Karpas-422 (cell line): ENCODE measurements at regions not wholly inside any gene's neighbourhood (a gene's known extent, or its start where the extent isn't known, plus 50 kb on each side); places are given as distances from the start of the nearest gene placed in this dataset.

Experiments used
- DNase-seq: peaks from one replicate; pipeline ENCODE4 v3.0.0-alpha.2; 2015
- H2AFZ ChIP-seq: fragments of 200-600 bp; sonication (generic); 2 replicates; pipeline ENCODE4 v1.6.1; 2014; ENCODE audit warnings: antibody characterized with exemption, low read length, mixed read lengths
- H3K27ac ChIP-seq: fragments of 200-600 bp; sonication (generic); 2 replicates; pipeline ENCODE4 v1.5.1; 2014; ENCODE audit warnings: mild to moderate bottlenecking, low read length, moderate library complexity
- H3K27me3 ChIP-seq: fragments of 200-600 bp; sonication (generic); 2 replicates; pipeline ENCODE4 v1.6.1; 2014; ENCODE audit warnings: low read length, mixed read lengths
- H3K36me3 ChIP-seq: fragments of 200-600 bp; sonication (generic); 2 replicates; pipeline ENCODE4 v1.6.1; 2014; ENCODE audit warnings: low read length, mixed read lengths; ENCODE audit not compliant: insufficient read depth
- H3K4me1 ChIP-seq: fragments of 200-600 bp; sonication (generic); 2 replicates; pipeline ENCODE4 v1.6.1; 2014; ENCODE audit warnings: mild to moderate bottlenecking, low read length, mixed read lengths
- H3K4me2 ChIP-seq: fragments of 200-600 bp; sonication (generic); 2 replicates; pipeline ENCODE4 v1.6.1; 2014; ENCODE audit warnings: low read length, low read depth, mild to moderate bottlenecking; ENCODE audit not compliant: poor library complexity, severe bottlenecking
- H3K4me3 ChIP-seq: fragments of 200-600 bp; sonication (generic); 2 replicates; pipeline ENCODE4 v1.5.1; 2014; ENCODE audit warnings: mild to moderate bottlenecking, antibody characterized with exemption, low read length, mixed read lengths
- H3K79me2 ChIP-seq: fragments of 200-600 bp; sonication (generic); 2 replicates; pipeline ENCODE4 v1.6.1; 2014; ENCODE audit warnings: mild to moderate bottlenecking, low read length, mixed read lengths
- H3K9ac ChIP-seq: fragments of 200-600 bp; sonication (generic); 2 replicates; pipeline ENCODE4 v1.6.0; 2014; ENCODE audit warnings: low read length
- H3K9me2 ChIP-seq: fragments of 200-600 bp; sonication (generic), shearing (Covaris generic); replicated peaks from 2 replicates; pipeline ENCODE4 v1.6.0; 2014; ENCODE audit warnings: mild to moderate bottlenecking, low read length, moderate library complexity; ENCODE audit not compliant: insufficient read depth
- H3K9me3 ChIP-seq: fragments of 300-700, 200-600 bp; sonication (generic); 2 replicates; pipeline ENCODE4 v1.6.1; 2014; ENCODE audit warnings: low read length, mixed read lengths
- H4K20me1 ChIP-seq: fragments of 200-600 bp; sonication (generic); 2 replicates; pipeline ENCODE4 v1.6.1; 2014; ENCODE audit warnings: mild to moderate bottlenecking, antibody characterized with exemption, low read length, low read depth; ENCODE audit not compliant: insufficient read depth

DNA sequence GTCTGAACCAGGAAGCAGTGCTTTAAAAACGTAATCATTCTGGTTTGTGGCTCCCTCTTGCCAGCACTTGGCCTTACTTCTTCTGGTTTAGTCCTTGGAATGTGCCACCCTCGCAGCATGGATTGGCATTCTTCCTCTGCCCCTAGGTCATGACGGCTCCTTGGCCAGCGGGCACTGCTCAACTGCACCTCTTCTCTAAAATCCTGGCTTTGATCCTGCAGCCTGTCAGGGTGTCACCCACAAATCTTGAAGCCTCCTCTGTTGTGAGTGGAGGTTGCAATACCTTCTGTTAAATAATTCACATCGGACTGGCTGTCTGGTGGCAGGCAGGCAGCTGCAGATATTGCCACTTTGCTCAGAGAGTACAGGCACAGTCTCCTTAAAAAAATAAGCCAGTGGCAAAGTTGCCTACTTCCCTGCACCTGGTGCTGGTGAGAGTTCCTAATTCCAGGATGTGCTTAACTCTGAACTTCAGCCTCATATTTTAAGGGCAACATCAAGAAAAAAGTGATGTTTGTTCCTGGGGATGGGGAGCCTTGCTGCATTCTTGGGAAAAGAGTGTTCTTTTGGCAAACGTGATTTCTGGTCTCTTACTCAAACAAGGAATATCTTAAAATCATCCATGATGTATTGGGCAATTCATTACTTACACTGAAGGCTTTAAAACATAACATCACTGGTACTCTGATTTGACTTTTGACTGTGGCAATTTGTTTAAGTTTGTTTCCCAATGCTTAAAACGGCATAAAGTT lies 179.8 kb downstream of the FOXA2 start:
- no peak overlapping the region for H3K9ac ChIP-seq
- no peaks in the 10 kb centered on the region for H3K27me3 ChIP-seq
- H3K79me2 ChIP-seq: no peaks in the 10 kb centered on the region
- DNase-seq: no peak
- H2AFZ ChIP-seq: no peak overlapping the region
- no peaks in the 10 kb centered on the region for H3K4me1 ChIP-seq
- no peak overlapping the region for H3K4me2 ChIP-seq
- H3K4me3 ChIP-seq: no peak overlapping the region
- no peaks in the 10 kb centered on the region for H4K20me1 ChIP-seq
- H3K9me2 ChIP-seq: no peaks in the 10 kb centered on the region
- H3K9me3 ChIP-seq: no peaks in the 10 kb centered on the region
- no peak overlapping the region for H3K27ac ChIP-seq
- no peaks in the 10 kb centered on the region for H3K36me3 ChIP-seq

DNA sequence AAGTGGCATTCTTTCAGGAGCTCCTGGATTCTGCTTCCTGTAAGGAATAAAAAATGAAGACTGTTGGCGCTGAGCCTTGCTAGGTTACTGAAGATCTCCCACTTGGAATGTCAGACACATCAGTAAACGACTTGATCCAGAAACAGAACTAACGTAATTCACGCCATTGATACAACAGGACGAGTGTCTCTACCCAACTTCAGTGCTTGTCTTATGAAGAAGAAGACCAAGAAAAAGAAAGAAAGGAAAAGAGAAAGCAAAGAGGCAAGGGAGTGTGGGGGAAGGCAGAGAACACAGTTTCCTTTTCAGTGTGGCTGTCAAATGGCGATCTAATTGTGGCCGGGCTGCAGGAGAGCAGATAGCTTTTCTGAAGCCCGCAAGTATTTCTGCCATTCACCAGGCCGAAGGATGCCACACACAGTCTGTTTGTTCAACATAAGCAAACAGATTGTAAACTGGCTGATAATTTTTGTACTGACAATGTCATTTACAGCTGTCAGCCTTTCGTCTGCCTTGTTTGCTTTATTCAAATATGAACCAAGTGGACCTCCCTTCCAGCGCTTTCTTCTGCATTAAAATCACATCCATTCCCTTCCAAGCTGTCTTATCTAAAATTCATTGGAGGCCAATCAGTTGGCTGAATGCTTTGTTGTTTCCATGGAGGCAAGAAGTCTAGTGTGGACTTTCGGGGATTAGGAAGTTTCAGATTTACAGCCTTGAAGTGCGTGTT lies 180.6 kb downstream of the FOXA2 start:
- no peaks in the 10 kb centered on the region for H3K4me1 ChIP-seq
- H3K4me2 ChIP-seq: no peak overlapping the region
- no peaks in the 10 kb centered on the region for H3K36me3 ChIP-seq
- H2AFZ ChIP-seq: no peak overlapping the region
- no peak overlapping the region for H3K27ac ChIP-seq
- H3K9me3 ChIP-seq: no peaks in the 10 kb centered on the region
- H3K27me3 ChIP-seq: no peaks in the 10 kb centered on the region
- H3K79me2 ChIP-seq: no peaks in the 10 kb centered on the region
- H3K9ac ChIP-seq: no peak overlapping the region
- no peaks in the 10 kb centered on the region for H4K20me1 ChIP-seq
- no peak overlapping the region for H3K4me3 ChIP-seq
- no peak for DNase-seq
- H3K9me2 ChIP-seq: no peaks in the 10 kb centered on the region

DNA sequence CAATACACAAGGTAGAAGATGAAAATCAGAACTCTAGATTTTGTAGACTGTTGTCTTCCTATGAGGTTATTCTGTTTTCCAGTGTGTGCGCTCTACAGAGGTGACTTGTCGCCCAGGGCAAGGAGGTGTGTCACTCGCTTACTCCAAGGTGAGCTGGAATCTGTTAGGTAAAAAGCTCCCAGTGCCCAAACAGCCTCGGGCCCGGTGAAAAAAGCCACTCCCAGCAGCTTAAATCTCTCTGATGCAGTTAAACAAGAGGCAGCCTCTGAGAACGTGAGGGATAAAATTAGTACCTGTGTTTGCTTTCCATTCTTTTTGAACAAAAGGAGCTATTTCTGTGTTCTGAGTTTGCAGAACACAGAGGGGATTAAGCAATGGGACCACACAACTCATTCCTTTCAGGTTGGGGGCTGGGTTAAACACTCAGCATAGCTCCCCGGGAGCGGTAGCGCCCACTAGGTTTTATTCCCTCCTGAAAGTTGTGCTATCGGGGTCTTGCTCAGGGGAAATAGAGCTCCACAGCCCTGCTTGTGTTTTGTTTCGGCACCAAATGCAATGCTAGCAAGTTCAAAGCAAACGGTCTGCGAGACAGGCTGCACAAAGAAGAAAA lies 181.2 kb downstream of the FOXA2 start:
- H3K9ac ChIP-seq: no peak overlapping the region
- H3K4me3 ChIP-seq: no peak overlapping the region
- H2AFZ ChIP-seq: no peak overlapping the region

DNA sequence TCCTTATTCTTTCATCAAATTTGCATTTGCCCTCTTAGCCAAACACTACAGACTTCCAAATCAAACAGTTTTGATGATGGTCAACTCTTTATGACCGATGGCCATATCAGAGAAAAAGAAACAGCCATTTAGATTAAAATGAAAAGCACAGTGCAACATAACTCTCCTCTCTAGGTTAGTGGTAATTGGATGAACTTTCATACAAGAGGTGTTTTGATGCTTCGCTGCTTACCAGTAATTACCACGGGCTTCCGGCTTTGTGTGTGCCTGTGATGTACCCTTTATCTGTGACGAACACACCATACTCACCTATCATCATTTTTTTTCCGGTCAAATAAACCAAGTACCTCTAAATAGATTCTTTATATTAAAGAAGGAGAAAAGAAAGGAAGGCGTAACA lies 181.8 kb downstream of the FOXA2 start:
- H3K4me1 ChIP-seq: no peaks in the 10 kb centered on the region
- H3K27ac ChIP-seq: no peak overlapping the region
- no peaks in the 10 kb centered on the region for H3K79me2 ChIP-seq
- no peaks in the 10 kb centered on the region for H3K9me3 ChIP-seq
- H3K4me3 ChIP-seq: no peak overlapping the region
- no peak overlapping the region for H3K9ac ChIP-seq
- H3K27me3 ChIP-seq: no peaks in the 10 kb centered on the region
- H2AFZ ChIP-seq: no peak overlapping the region
- no peak for DNase-seq
- H3K4me2 ChIP-seq: no peak overlapping the region
- no peaks in the 10 kb centered on the region for H3K36me3 ChIP-seq
- no peaks in the 10 kb centered on the region for H4K20me1 ChIP-seq
- H3K9me2 ChIP-seq: no peaks in the 10 kb centered on the region

More for the DNA sequence above, 181.2 kb downstream of the FOXA2 start:
- no peaks in the 10 kb centered on the region for H4K20me1 ChIP-seq
- no peaks in the 10 kb centered on the region for H3K9me3 ChIP-seq
- H3K27ac ChIP-seq: no peak overlapping the region
- H3K4me2 ChIP-seq: no peak overlapping the region
- no peaks in the 10 kb centered on the region for H3K4me1 ChIP-seq
- no peaks in the 10 kb centered on the region for H3K9me2 ChIP-seq
- H3K79me2 ChIP-seq: no peaks in the 10 kb centered on the region
- no peaks in the 10 kb centered on the region for H3K27me3 ChIP-seq
- no peak for DNase-seq
- no peaks in the 10 kb centered on the region for H3K36me3 ChIP-seq

DNA sequence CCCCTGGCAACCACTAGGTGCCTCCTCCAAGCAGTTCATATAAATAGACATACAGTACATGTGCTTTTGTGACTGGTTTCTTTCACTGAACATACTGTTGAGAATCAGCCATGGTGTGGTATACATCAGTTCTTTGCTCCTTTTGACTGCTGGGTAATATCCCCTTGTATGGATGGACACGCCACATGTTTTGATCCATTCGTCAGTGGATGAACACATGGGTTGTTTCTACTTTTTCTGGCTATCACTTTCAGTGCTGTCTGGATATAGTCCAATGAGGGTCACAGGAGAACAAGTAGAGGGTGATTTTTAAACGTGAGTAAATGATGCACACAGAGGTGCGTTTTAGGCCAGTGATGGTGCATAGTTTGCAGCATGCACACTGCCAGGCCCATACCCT lies 183.9 kb downstream of the FOXA2 start:
- Histone ChIP-seq H3K79me2 (no peaks in the 10 kb centered on the region), H3K4me2 (no peak overlapping the region), H2AFZ (no peak overlapping the region), H3K4me3 (no peak overlapping the region), H3K9me3 (no peaks in the 10 kb centered on the region), H3K27me3 (no peaks in the 10 kb centered on the region), H3K4me1 (no peaks in the 10 kb centered on the region), H3K9me2 (no peaks in the 10 kb centered on the region), H4K20me1 (no peaks in the 10 kb centered on the region), H3K27ac (no peak overlapping the region), H3K36me3 (no peaks in the 10 kb centered on the region), H3K9ac (no peak overlapping the region)
- DNase-seq: no peak

DNA sequence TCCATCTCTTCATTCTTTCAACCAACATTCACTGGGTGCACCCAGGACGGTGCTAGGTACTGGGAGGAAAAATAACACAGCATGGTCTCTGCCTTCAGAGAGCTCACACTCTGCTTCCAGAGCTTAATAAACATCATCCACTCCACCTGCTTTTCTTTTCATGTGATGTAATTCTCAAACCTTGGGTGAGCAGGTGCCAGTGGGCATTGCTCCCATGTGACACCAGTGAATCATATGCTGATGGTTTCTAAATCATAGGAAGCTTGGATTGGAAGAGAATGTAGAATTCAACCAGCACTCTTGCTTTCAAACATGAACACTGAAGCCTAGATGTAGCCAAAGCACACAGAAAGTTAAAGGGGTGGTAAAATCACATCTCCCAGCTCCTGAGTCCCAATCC lies 189.8 kb downstream of the FOXA2 start:
- H3K9ac ChIP-seq: no peak overlapping the region
- H3K79me2 ChIP-seq: no peaks in the 10 kb centered on the region
- H3K27ac ChIP-seq: no peak overlapping the region
- no peaks in the 10 kb centered on the region for H3K36me3 ChIP-seq
- no peak for DNase-seq
- H3K4me1 ChIP-seq: no peaks in the 10 kb centered on the region
- H3K4me3 ChIP-seq: no peak overlapping the region
- no peaks in the 10 kb centered on the region for H4K20me1 ChIP-seq
- H3K27me3 ChIP-seq: no peaks in the 10 kb centered on the region
- no peaks in the 10 kb centered on the region for H3K9me3 ChIP-seq
- H3K9me2 ChIP-seq: no peaks in the 10 kb centered on the region
- no peak overlapping the region for H3K4me2 ChIP-seq
- no peak overlapping the region for H2AFZ ChIP-seq

DNA sequence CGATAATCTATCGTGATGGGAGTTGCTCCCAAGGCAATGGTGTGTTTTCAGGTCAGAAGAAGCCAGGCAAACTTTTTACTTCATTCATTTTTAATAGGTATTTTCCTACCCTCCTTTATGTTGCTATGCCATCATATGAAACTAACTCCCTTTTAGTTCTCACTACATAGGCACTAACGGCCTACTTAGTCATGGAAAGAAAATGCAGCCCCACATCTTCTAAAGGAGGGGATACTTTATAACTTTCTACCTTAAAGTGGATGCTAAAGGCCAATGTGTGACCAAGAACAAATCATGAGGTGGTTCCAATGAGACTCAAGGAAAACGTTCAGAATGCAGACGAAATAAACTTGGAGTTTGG lies 193.8 kb downstream of the FOXA2 start:
- H3K4me3 ChIP-seq: no peak overlapping the region
- H2AFZ ChIP-seq: no peak overlapping the region
- H3K27me3 ChIP-seq: no peaks in the 10 kb centered on the region
- DNase-seq: no peak
- no peaks in the 10 kb centered on the region for H3K9me3 ChIP-seq
- no peaks in the 10 kb centered on the region for H3K4me1 ChIP-seq
- H3K36me3 ChIP-seq: no peaks in the 10 kb centered on the region
- no peaks in the 10 kb centered on the region for H3K79me2 ChIP-seq
- no peaks in the 10 kb centered on the region for H3K9me2 ChIP-seq
- H3K4me2 ChIP-seq: no peak overlapping the region
- no peak overlapping the region for H3K9ac ChIP-seq
- no peak overlapping the region for H3K27ac ChIP-seq
- H4K20me1 ChIP-seq: no peaks in the 10 kb centered on the region

DNA sequence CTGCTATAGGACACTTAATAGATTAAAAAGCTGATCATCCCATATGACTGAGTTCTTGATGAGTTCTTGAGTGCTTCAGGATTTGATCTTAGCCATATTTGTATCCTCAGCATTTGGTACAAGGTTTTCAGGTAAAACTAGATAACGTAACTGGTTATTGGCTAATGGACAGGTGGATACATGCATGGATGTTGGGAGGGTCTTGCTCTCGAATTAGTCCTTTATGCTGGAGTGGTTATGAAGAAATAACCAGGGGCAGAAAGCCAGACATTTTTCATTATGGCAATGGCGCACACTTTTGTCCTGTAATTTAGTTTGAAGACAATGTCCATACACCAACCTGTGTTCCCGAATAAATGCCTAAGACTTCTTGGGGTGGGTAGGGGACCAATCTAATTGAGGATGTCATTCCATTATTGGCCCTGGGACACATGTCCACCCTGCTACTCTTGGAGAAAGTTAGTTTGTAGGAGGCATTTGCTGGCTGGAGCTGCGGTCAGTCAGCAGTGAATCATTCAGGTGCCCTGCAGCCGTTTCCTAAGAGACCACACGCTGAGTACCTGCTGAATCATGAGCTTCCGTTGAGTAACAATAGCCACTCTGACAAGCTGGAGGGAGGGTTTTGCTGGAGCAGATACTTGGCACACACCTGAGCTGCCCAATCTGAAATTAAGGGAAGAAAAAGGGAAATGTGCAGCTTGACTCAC lies 194.4 kb downstream of the FOXA2 start:
- Histone ChIP-seq H3K27me3 (no peaks in the 10 kb centered on the region), H2AFZ (no peak overlapping the region), H3K4me2 (no peak overlapping the region), H3K4me3 (no peak overlapping the region), H3K9me3 (no peaks in the 10 kb centered on the region), H3K27ac (no peak overlapping the region), H3K36me3 (no peaks in the 10 kb centered on the region), H3K4me1 (no peaks in the 10 kb centered on the region), H4K20me1 (no peaks in the 10 kb centered on the region), H3K9ac (no peak overlapping the region), H3K79me2 (no peaks in the 10 kb centered on the region), H3K9me2 (no peaks in the 10 kb centered on the region)
- DNase-seq: no peak
